SK-N-SH treated with all-trans-retinoic acid at 6 μM for 48 hours (cell line): ENCODE measurements at regions not wholly inside any gene's neighbourhood (a gene's known extent, or its start where the extent isn't known, plus 50 kb on each side); places are given as distances from the start of the nearest gene placed in this dataset.

Experiments used
- ATAC-seq: fragments of 200-7000 bp; cut with Tn5 transposase; 3 replicates; pipeline ENCODE4 v1.9.1; 2020; ENCODE audit warnings: mild to moderate bottlenecking, moderate library complexity
- ARNTL ChIP-seq: fragments of 450-650 bp; formaldehyde crosslinking; IDR thresholded peaks from 2 replicates; pipeline ENCODE4 v1.5.0; 2020; ENCODE audit warnings: low read depth, mild to moderate bottlenecking, moderate library complexity, borderline replicate concordance
- BACH2 ChIP-seq: fragments of 250-450 bp; sonication (Bioruptor Pico); IDR thresholded peaks from 2 replicates; pipeline ENCODE4 v1.9.0; 2021; ENCODE audit warnings: mild to moderate bottlenecking, borderline replicate concordance
- CSDC2 ChIP-seq: fragments of 250-450 bp; sonication (Bioruptor Pico); IDR thresholded peaks from 2 replicates; pipeline ENCODE4 v1.5.0; 2020; ENCODE audit warnings: mild to moderate bottlenecking, moderate library complexity
- ESRRG ChIP-seq: fragments of 250-450 bp; sonication (Bioruptor Pico); IDR thresholded peaks from 2 replicates; pipeline ENCODE4 v1.6.1; 2021; ENCODE audit warnings: mild to moderate bottlenecking
- GLIS3 ChIP-seq: fragments of 250-450 bp; sonication (Bioruptor Pico); IDR thresholded peaks from 2 replicates; pipeline ENCODE4 v1.5.0; 2020; ENCODE audit warnings: mild to moderate bottlenecking, moderate library complexity
- ISL1 ChIP-seq: fragments of 250-450 bp; sonication (Bioruptor Pico); IDR thresholded peaks from 2 replicates; pipeline ENCODE4 v2.1.2; 2022; ENCODE audit warnings: mild to moderate bottlenecking, moderate library complexity
- RARB ChIP-seq: fragments of 250-450 bp; sonication (Bioruptor Pico); IDR thresholded peaks from 2 replicates; pipeline ENCODE4 v1.8.0; 2021; ENCODE audit warnings: mild to moderate bottlenecking, moderate library complexity
- SNAI2 ChIP-seq: fragments of 250-450 bp; sonication (Bioruptor Pico); IDR thresholded peaks from 2 replicates; pipeline ENCODE4 v1.5.0; 2020; ENCODE audit warnings: mild to moderate bottlenecking, moderate library complexity
- TCF4 ChIP-seq: fragments of 250-450 bp; sonication (Bioruptor Pico); IDR thresholded peaks from 2 replicates; pipeline ENCODE4 v1.8.0; 2021; ENCODE audit warnings: mild to moderate bottlenecking, moderate library complexity, borderline replicate concordance
- TOX ChIP-seq: fragments of 250-450 bp; sonication (Bioruptor Pico); IDR thresholded peaks from 2 replicates; pipeline ENCODE4 v1.8.0; 2021; ENCODE audit warnings: mild to moderate bottlenecking, moderate library complexity, borderline replicate concordance
- ZC3H10 ChIP-seq: fragments of 250-450 bp; sonication (Bioruptor Pico); IDR thresholded peaks from 2 replicates; pipeline ENCODE4 v1.5.1; 2021; ENCODE audit warnings: mild to moderate bottlenecking, moderate library complexity
- ZFP3 ChIP-seq: fragments of 250-450 bp; sonication (Bioruptor Pico); IDR thresholded peaks from 2 replicates; pipeline ENCODE4 v1.5.0; 2020; ENCODE audit warnings: mild to moderate bottlenecking, moderate library complexity
- ZFP30 ChIP-seq: fragments of 450-650 bp; formaldehyde crosslinking; IDR thresholded peaks from 2 replicates; pipeline ENCODE4 v1.5.0; 2022; ENCODE audit warnings: mild to moderate bottlenecking, moderate library complexity
- ZNF565 ChIP-seq: fragments of 450-650 bp; formaldehyde crosslinking; conservative IDR thresholded peaks from 2 replicates; pipeline ENCODE4 v1.5.0; 2020; ENCODE audit warnings: low read depth, mild to moderate bottlenecking, moderate library complexity
- ZNF70 ChIP-seq: fragments of 450-650 bp; formaldehyde crosslinking; IDR thresholded peaks from 2 replicates; pipeline ENCODE4 v1.5.0; 2020; ENCODE audit warnings: mild to moderate bottlenecking, moderate library complexity
- ZNF8 ChIP-seq: fragments of 450-650 bp; formaldehyde crosslinking; IDR thresholded peaks from 2 replicates; pipeline ENCODE4 v1.5.0; 2020; ENCODE audit warnings: mild to moderate bottlenecking, moderate library complexity
- TF ChIP-seq, protein P1 (sequence below): fragments of 250-450 bp; sonication (Bioruptor Pico); IDR thresholded peaks from 2 replicates; pipeline ENCODE4 v1.5.1; 2020; ENCODE audit warnings: low read depth, mild to moderate bottlenecking, moderate library complexity
- TF ChIP-seq, protein P2 (sequence below): fragments of 250-450 bp; sonication (Bioruptor Pico); IDR thresholded peaks from 2 replicates; pipeline ENCODE4 v1.5.0; 2020; ENCODE audit warnings: mild to moderate bottlenecking, moderate library complexity
- TF ChIP-seq, protein P3 (sequence below): fragments of 250-450 bp; sonication (Bioruptor Pico); IDR thresholded peaks from 2 replicates; pipeline ENCODE4 v1.8.0; 2020; ENCODE audit warnings: mild to moderate bottlenecking, moderate library complexity, borderline replicate concordance
- TF ChIP-seq, protein P4 (sequence below): fragments of 250-450 bp; sonication (Bioruptor Pico); IDR thresholded peaks from 2 replicates; pipeline ENCODE4 v1.5.1; 2021; ENCODE audit warnings: mild to moderate bottlenecking, moderate library complexity

DNA sequence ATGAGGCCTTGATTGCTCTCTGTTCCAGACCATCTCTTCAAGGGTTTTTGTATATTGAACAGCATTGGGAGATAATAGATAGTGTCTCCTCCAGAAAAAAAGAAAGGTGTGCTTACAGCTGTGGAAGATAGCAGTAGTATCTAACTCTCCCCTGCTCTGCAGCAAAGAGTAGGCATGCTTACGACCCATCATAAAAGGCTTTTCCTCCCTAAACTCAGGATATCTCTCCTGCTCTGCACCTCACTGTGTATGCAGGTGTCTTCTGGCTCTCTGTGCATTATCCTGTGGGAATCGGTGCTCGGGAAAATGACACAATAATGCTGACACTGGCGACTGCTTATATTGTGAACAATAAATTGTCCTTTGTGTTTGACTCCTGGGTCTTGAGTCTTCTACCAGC is 216.0 kb downstream of the RAB28 start (continued):
- TF ChIP-seq, protein P1, sequence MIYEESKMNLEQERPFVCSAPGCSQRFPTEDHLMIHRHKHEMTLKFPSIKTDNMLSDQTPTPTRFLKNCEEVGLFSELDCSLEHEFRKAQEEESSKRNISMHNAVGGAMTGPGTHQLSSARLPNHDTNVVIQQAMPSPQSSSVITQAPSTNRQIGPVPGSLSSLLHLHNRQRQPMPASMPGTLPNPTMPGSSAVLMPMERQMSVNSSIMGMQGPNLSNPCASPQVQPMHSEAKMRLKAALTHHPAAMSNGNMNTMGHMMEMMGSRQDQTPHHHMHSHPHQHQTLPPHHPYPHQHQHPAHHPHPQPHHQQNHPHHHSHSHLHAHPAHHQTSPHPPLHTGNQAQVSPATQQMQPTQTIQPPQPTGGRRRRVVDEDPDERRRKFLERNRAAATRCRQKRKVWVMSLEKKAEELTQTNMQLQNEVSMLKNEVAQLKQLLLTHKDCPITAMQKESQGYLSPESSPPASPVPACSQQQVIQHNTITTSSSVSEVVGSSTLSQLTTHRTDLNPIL, result no peak
- TF ChIP-seq ISL1, result no peak

DNA sequence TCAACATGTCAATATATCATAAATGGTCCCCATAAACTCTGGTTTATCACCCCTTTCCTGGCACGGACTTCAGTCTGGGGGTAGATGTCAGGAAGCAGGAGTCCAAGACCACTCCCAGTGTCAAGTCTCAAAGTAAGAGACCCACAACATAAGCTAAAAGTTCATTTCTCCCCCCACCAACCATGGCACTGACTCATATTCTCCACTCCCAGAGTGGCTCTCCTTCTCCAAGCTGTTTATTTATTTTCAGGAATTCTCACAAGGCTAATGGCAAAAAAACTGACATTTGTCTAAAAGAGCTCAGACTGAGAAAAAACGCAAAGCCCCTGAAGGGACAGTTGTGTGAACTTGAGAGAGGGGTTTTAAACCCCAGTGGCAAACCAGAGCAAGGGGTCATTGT is 217.0 kb downstream of the RAB28 start:
- TF ChIP-seq ZC3H10 (CRISPR knock-in tag) (no peak), ZNF8 (CRISPR knock-in tag) (no peak), ZFP30 (CRISPR knock-in tag) (no peak), CSDC2 (no peak), BACH2 (no peak), TOX (CRISPR knock-in tag) (no peak), ISL1 (no peak), SNAI2 (CRISPR knock-in tag) (no peak), ARNTL (CRISPR knock-in tag) (no peak)
- TF ChIP-seq, protein P2, sequence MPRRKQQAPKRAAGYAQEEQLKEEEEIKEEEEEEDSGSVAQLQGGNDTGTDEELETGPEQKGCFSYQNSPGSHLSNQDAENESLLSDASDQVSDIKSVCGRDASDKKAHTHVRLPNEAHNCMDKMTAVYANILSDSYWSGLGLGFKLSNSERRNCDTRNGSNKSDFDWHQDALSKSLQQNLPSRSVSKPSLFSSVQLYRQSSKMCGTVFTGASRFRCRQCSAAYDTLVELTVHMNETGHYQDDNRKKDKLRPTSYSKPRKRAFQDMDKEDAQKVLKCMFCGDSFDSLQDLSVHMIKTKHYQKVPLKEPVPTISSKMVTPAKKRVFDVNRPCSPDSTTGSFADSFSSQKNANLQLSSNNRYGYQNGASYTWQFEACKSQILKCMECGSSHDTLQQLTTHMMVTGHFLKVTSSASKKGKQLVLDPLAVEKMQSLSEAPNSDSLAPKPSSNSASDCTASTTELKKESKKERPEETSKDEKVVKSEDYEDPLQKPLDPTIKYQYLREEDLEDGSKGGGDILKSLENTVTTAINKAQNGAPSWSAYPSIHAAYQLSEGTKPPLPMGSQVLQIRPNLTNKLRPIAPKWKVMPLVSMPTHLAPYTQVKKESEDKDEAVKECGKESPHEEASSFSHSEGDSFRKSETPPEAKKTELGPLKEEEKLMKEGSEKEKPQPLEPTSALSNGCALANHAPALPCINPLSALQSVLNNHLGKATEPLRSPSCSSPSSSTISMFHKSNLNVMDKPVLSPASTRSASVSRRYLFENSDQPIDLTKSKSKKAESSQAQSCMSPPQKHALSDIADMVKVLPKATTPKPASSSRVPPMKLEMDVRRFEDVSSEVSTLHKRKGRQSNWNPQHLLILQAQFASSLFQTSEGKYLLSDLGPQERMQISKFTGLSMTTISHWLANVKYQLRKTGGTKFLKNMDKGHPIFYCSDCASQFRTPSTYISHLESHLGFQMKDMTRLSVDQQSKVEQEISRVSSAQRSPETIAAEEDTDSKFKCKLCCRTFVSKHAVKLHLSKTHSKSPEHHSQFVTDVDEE (CRISPR knock-in tag), result no peak
- TF ChIP-seq, protein P3, sequence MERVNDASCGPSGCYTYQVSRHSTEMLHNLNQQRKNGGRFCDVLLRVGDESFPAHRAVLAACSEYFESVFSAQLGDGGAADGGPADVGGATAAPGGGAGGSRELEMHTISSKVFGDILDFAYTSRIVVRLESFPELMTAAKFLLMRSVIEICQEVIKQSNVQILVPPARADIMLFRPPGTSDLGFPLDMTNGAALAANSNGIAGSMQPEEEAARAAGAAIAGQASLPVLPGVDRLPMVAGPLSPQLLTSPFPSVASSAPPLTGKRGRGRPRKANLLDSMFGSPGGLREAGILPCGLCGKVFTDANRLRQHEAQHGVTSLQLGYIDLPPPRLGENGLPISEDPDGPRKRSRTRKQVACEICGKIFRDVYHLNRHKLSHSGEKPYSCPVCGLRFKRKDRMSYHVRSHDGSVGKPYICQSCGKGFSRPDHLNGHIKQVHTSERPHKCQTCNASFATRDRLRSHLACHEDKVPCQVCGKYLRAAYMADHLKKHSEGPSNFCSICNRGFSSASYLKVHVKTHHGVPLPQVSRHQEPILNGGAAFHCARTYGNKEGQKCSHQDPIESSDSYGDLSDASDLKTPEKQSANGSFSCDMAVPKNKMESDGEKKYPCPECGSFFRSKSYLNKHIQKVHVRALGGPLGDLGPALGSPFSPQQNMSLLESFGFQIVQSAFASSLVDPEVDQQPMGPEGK (CRISPR knock-in tag), result no peak
- TF ChIP-seq, protein P4, sequence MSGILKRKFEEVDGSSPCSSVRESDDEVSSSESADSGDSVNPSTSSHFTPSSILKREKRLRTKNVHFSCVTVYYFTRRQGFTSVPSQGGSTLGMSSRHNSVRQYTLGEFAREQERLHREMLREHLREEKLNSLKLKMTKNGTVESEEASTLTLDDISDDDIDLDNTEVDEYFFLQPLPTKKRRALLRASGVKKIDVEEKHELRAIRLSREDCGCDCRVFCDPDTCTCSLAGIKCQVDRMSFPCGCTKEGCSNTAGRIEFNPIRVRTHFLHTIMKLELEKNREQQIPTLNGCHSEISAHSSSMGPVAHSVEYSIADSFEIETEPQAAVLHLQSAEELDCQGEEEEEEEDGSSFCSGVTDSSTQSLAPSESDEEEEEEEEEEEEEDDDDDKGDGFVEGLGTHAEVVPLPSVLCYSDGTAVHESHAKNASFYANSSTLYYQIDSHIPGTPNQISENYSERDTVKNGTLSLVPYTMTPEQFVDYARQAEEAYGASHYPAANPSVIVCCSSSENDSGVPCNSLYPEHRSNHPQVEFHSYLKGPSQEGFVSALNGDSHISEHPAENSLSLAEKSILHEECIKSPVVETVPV (CRISPR knock-in tag), result no peak
- no peak for ATAC-seq

DNA sequence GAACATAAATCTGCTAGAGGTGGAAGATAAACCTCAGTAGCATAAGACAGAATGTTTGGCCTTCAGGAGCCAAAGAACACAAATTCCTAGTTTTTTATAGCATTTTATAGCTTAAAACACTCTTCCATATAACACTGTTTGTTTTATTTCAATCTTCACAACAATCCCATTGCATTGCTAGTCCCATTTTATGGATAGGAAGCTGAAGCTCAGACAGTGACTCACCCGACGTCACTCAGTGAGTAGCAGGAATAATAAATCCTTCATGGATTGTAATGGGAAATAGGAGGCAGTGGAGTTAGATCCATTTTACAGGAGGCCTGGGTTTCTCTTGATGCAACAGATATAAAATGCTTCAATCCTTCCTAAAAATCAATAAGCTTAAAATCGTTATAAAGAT is 217.5 kb downstream of the RAB28 start:
- no peak for ATAC-seq
- TF ChIP-seq ZFP3 (CRISPR knock-in tag), result no peak
- TF ChIP-seq ZNF8 (CRISPR knock-in tag), result no peak
- TF ChIP-seq ZC3H10 (CRISPR knock-in tag), result no peak
- TF ChIP-seq BACH2, result no peak
- TF ChIP-seq, protein P4 (CRISPR knock-in tag), result no peak
- TF ChIP-seq, protein P1, result no peak
- TF ChIP-seq GLIS3 (CRISPR knock-in tag), result no peak
- TF ChIP-seq ARNTL (CRISPR knock-in tag), result no peak
- TF ChIP-seq TCF4 (CRISPR knock-in tag), result no peak
- TF ChIP-seq ZFP30 (CRISPR knock-in tag), result no peak
- TF ChIP-seq CSDC2, result no peak
- TF ChIP-seq ZNF70 (CRISPR knock-in tag), result no peak
- TF ChIP-seq, protein P2 (CRISPR knock-in tag), result no peak
- no peak for TF ChIP-seq RARB (CRISPR knock-in tag)
- TF ChIP-seq, protein P3 (CRISPR knock-in tag), result no peak
- no peak for TF ChIP-seq ESRRG (CRISPR knock-in tag)
- TF ChIP-seq ZNF565 (CRISPR knock-in tag), result no peak
- TF ChIP-seq, all 23 proteins: peak for 0
